GM21367 (cell line): ENCODE measurements at regions not wholly inside any gene's neighbourhood (a gene's known extent, or its start where the extent isn't known, plus 50 kb on each side); places are given as distances from the start of the nearest gene placed in this dataset.
"Not testable (repeated sequence)": the region's sequence is repeated elsewhere in the genome, so short reads cannot be mapped to it uniquely, and the experiment has no call there.

Experiments used
- ATAC-seq: cut with Tn5 transposase; IDR thresholded peaks from one replicate; pipeline ENCODE4 v1.9.1; 2021; ENCODE audit not compliant: unreplicated experiment

- ATAC-seq: no peak
These were observed 81.4 kb upstream of the ACSL1 start for GRCh38 chr4:184907216-184907615.

DNA sequence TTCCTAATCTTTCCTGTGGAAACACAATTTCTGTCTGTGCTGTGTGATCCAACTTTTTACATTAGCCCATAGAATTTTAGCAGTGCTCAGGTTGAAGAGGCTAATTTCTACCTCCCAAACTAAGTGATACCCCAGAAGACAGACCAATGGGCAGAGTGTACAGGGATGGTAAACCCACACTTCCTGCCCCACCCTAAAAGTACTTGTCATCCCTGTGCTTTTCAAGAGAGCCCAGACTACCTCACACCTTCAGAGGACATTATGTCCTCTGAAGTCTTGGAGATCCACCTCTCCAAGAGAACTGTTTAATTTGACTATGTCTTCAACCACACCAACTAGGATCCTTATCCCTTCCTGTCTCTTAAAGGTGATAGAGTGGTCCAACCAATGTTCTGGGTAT lies 82.0 kb upstream of the ACSL1 start:
- ATAC-seq: no peak

- ATAC-seq: no peak
These were observed 85.5 kb upstream of the ACSL1 start for GRCh38 chr4:184911310-184911709.

DNA sequence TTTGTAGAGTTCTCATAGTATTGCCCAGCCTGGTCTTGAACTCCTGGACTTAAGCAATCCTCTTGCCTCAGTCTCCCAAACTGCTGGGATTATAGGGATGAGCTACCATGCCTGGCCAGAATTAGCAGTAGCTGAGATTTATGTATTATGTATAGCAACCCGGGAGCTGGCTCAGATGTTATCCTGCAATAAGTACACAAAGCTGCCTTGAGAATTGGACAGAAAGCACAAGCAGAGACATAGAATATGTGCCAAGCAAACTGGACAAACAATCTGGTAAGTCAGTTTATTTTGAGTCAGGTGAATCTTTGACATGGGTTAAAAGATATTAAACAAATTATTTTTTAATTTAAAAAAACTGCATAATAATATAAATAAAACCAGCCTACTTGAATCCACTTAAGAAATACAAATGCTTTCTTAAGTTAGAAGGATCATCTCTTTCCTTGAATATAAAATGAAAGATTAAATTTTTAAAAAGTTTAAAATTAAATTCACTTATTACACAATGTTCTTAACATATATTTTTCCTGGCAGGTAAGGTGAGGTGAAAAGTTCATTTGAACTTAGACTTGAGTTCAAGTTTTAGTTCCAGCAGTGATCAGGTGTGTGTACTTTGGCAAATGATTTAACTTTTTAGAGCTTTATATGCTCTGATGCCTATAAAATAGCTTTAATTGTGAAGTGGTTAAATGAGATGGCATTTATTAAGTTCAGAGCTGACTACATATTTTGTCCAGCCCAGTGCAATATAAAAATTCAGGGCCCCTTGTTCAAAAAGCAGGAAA lies 87.8 kb upstream of the ACSL1 start:
- ATAC-seq: no peak

GRCh38 chr4:184918799-184919198 lies 93.0 kb upstream of the ACSL1 start:
- ATAC-seq: not testable (repeated sequence)

DNA sequence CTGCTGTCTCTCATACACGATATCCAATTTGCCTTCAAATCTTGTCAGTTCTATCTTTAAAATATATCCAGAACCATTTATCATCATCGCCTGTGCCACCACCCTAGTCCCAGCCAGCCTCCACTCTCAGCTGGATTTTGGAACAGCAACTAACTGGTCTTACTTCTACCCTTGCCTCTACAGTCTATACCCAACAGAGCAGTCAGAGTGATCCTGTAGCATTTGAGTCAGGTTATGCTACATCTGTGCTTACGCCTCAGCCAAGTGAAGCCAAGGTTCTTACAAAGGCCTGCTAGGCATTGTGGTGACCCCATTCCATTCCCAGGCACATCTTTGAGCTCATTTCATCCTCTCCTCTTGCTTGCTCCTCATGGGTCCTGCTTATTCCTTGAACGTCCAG lies 95.7 kb upstream of the ACSL1 start:
- no peak for ATAC-seq

DNA sequence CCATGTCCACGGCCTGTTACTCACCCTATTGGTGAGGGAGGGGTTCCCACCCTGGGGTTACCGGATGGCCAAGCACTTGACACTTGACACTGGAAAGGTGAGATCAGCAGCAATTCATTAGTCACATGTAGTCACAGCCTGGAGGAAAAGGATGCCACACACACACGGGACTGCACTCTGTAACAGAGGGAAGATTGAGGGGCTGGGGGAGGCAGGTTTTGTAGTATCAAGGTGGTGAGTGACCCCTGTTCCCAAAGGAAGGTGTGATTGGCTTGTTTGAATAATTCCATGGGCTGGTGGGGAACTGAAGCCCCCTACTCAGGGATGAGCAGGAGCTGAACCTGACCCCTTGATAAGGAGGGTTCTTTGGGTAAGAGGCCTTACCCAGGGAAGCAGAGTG lies 96.0 kb upstream of the HELT start:
- ATAC-seq: no peak

GRCh38 chr4:184924516-184924915 lies 93.8 kb upstream of the HELT start:
- ATAC-seq: no peak

- no peak for ATAC-seq
These were observed 88.8 kb upstream of the HELT start for GRCh38 chr4:184929476-184929875.

DNA sequence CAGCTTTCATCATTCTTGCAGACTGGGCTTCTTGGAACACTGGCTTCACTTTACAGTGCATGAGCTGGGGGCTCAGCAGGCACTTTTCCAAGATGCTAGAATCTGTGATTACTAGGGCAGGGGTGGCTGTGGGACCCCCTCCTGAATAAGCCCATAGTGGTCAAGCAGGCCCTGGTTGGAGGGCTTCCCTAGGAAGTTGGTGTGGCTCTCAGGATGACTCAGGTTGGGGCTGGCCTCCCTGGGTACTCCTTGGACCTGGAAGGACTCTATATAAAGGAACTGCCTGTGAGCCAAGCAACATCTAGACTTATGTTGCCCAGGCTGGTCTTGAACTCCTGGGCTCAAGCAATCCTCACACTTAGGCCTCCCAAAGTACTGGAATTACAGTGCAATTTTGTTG lies 88.3 kb upstream of the HELT start:
- no peak for ATAC-seq

DNA sequence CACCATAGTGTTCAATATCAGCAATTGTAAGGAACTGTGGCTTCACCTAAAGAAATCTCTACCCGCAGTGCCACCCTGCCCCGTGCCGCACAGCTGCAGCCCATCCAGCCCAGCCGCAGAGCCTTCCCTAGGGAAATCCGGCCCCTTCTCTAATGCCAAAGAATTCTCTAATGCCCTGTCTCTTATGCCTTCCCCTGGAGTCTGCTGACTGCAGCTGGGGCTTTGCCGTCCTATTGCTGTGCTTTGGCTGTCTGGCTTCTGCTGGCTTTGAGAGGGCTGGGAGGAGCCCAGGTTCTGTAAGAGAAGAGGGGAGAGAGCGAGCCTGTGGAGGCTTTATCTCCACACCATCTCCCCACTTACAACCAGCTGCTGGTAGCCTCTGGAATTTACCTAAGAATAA lies 85.9 kb upstream of the HELT start:
- ATAC-seq: no peak

GRCh38 chr4:184933311-184933710 lies 85.0 kb upstream of the HELT start:
- ATAC-seq: no peak

DNA sequence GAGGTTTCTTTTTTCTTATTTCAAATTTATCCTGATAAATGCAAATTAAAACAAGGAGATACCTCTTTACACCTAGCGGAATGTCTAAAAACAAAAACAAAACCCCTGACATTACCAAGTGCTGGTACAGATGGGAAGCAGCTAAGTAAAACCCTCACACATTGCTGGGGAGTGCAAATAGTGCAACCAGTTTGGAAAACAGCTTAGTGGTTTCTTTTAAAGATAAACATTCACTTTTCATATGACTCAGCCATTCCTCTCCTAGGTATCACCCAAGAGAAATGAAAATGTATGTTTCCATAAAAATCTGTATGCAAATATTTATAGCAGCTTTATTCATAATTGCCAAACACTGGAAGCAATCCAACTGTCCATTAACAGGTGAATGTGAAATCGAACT lies 84.1 kb upstream of the HELT start:
- no peak for ATAC-seq

DNA sequence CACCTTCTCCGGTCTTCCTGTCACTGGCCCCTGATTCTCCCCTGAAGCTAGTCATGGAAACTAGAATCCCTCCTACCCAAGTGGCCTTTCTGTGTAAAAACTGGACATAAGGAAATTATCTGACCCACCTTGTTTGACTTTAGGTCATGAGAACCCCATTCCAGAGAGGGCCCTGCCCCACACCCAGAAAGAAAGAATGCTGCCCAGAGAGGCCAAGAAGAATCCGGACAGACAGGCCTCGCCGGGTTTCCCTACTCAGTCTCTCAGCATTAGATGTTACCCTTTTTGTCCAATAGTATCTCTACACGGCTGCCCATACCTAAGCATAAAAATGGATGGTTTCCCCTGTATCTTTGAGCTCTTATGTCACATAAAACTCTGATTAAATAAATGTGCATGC lies 83.3 kb upstream of the HELT start:
- ATAC-seq: no peak

GRCh38 chr4:184936071-184936470 lies 82.2 kb upstream of the HELT start:
- no peak for ATAC-seq

DNA sequence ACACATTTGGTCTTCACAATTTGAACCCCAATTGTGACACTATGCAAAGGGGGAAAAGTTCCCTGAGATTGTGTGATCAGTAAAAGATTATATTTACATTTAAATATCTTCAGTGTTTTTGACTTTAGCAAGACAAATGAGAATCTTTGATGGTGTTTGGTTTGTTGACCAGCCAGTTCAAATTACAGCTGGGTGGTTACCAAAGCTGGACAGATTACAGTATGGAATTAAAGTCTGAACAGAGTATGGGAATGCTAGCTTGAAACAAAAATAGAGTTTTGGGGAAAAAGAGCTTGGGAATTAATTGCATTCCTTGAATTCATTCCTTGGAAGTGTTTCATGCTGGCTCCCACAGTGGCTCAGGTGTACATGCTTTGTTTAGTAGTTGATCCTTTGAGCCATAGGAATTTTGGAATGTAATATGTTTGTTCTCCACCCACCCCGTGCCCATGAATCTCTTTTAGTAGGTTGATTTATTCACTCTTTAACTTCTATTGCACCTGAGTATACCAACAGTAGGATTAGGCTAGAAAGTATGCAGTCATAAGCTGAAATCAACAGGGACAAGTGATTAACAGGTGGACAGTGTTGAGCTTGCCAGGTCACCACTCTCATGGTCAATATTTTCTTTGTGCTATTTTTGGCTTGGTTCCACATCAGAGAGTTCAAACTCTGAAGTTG lies 81.1 kb upstream of the HELT start:
- ATAC-seq: no peak

DNA sequence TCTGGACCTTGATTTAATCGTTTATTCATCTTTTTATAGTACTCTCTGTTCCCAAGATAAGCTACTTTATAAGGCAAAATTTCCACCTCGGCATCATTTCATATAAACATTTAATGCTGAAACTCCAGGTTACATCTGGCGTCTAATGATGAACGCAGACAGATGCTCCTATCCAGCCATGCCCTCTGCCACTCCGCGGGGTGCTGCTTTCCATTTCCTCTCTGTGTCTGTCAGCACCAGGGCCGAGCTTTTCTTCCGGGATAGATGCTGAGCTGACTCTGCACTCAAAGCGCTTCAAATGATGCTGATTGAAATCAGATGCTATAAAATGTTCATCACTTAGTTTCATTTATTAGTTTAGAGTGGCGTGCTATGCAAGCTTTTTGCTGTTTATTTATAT lies 80.5 kb upstream of the HELT start:
- ATAC-seq: no peak

- ATAC-seq: no peak
These were observed 79.4 kb upstream of the HELT start for GRCh38 chr4:184938871-184939270.

DNA sequence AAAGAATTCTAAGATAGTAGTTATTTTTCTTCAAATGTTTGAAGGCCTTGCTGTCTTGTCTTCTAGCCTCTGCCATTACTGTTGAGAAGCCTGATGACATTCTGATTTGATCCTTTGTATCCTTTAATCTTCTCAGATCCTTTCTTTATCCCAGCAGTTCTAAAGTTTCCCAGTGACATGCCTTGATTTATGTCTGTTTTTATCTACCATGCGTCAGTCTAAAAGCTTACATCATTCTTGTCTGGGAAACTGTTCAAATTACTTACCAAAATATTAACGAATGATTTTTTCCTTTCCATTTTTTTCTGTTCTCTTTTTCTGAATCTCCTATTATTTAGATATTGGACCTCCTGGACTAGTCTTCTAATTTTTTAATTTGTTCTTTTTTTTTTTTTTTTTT lies 78.3 kb upstream of the HELT start:
- no peak for ATAC-seq

GRCh38 chr4:184940500-184940899 lies 77.8 kb upstream of the HELT start:
- ATAC-seq: no peak

GRCh38 chr4:184941671-184942418 lies 76.4 kb upstream of the HELT start:
- no peak for ATAC-seq
